HCT116 (cell line): ENCODE measurements at regions not wholly inside any gene's neighbourhood (a gene's known extent, or its start where the extent isn't known, plus 50 kb on each side); places are given as distances from the start of the nearest gene placed in this dataset.

Source experiments
- ATAC-seq: fragments of 200-7000 bp; cut with Tn5 transposase; 2 replicates; pipeline ENCODE4 v1.9.1; 2020; ENCODE audit warnings: mild to moderate bottlenecking, moderate library complexity
- BruUV-seq: library from RNA; stranded (reverse); fragments of 400-500 nt; replicated peaks from 2 replicates; lab custom pipeline; 2021; lab: Mats Ljungman, UMichigan
- CTCF ChIA-PET: fragments of 300-600 bp; sonication (Branson Sonifier 250); formaldehyde crosslinking; loops from one replicate; lab custom pipeline; 2021; ENCODE audit warnings: antibody characterized with exemption; lab: Charles Lee
- POLR2A ChIA-PET: fragments of 300-600, 350-600 bp; sonication (Branson Sonifier 250); formaldehyde crosslinking; loops from one replicate; lab custom pipeline; 2021; ENCODE audit warnings: antibody characterized with exemption; lab: Charles Lee
- RAD21 ChIA-PET, 2 experiments: fragments of 300-600 bp; sonication (Branson Sonifier 250); formaldehyde crosslinking; loops; one replicate each; lab custom pipeline; 2023; ENCODE audit warnings: low total read pairs in 2 of 2; ENCODE audit not compliant: uncharacterized antibody in 2 of 2, unreplicated experiment in 2 of 2, low non-redundant PET in 1 of 2; lab: Charles Lee
- DNase-seq: peaks from one replicate; pipeline ENCODE4 v3.0.0-alpha.2; 2010; ENCODE audit warnings: low read depth, low spot score
- H2AFZ ChIP-seq: fragments of 200-600 bp; shearing (Covaris generic), sonication (generic); 2 replicates; pipeline ENCODE4 v1.6.1; 2017; ENCODE audit warnings: low read depth, mixed run types, mixed read lengths, antibody characterized with exemption, low read length; ENCODE audit not compliant: poor library complexity, severe bottlenecking
- H3K27ac ChIP-seq: 2 replicates; pipeline ENCODE4 v1.5.1; 2012; ENCODE audit warnings: low read depth, low read length
- H3K27me3 ChIP-seq: fragments of 200-600 bp; sonication (generic); 2 replicates; pipeline ENCODE4 v1.6.1; 2016; ENCODE audit warnings: mixed run types, low read length, mixed read lengths; ENCODE audit not compliant: insufficient read depth
- H3K36me3 ChIP-seq, 2 experiments: fragments of 200-500 bp in 1 of 2; fragments of 200-600 bp in 1 of 2; sonication (Bioruptor generic) in 1 of 2; sonication (generic) in 1 of 2; 2 replicates each; pipeline versions ENCODE4 v1.5.1 to v1.6.1; 2014 to 2016; ENCODE audit warnings: low read length in 2 of 2, inconsistent platforms in 1 of 2, mixed read lengths in 1 of 2, mixed run types in 1 of 2; ENCODE audit not compliant: insufficient read depth in 2 of 2, control insufficient read depth in 1 of 2
- H3K4me1 ChIP-seq, 2 experiments: fragments of 200-600 bp in 1 of 2; sonication (generic) in 1 of 2; 2 replicates each; pipeline versions ENCODE4 v1.5.1 to v1.6.1; 2012 to 2017; ENCODE audit warnings: low read length in 2 of 2, inconsistent platforms in 1 of 2, mild to moderate bottlenecking in 1 of 2, mixed read lengths in 1 of 2, mixed run types in 1 of 2, moderate library complexity in 1 of 2; ENCODE audit not compliant: insufficient read depth in 2 of 2, control insufficient read depth in 1 of 2
- H3K4me2 ChIP-seq: fragments of 200-600 bp; sonication (generic); 2 replicates; pipeline ENCODE4 v1.6.1; 2017; ENCODE audit warnings: mixed run types, low read length, mixed read lengths
- H3K4me3 ChIP-seq, 2 experiments: fragments of 200-600 bp in 1 of 2; sonication (generic) in 1 of 2; replicated peaks in 1 of 2; 2 replicates each; pipeline ENCODE4 v1.5.1; 2011 to 2016; ENCODE audit warnings: low read length in 2 of 2, control low read depth in 1 of 2, low read depth in 1 of 2, mild to moderate bottlenecking in 1 of 2, mixed read lengths in 1 of 2, mixed run types in 1 of 2
- H3K79me2 ChIP-seq: fragments of 200-600 bp; sonication (generic); 2 replicates; pipeline ENCODE4 v1.6.1; 2017; ENCODE audit warnings: mild to moderate bottlenecking, mixed run types, low read length, moderate library complexity, mixed read lengths; ENCODE audit not compliant: insufficient read depth
- H3K9ac ChIP-seq: fragments of 200-600 bp; sonication (generic); 2 replicates; pipeline ENCODE4 v1.6.1; 2016; ENCODE audit warnings: low read length, mixed read lengths
- H3K9me2 ChIP-seq: fragments of 200-600 bp; sonication (generic), shearing (Covaris generic); 2 replicates; pipeline ENCODE4 v1.6.1; 2017; ENCODE audit warnings: mixed run types, mild to moderate bottlenecking, moderate library complexity; ENCODE audit not compliant: insufficient read depth
- H3K9me3 ChIP-seq, 2 experiments: fragments of 200-500 bp in 1 of 2; fragments of 200-600 bp in 1 of 2; sonication (Bioruptor generic) in 1 of 2; sonication (generic) in 1 of 2; 2 replicates each; pipeline ENCODE4 v1.6.1; 2014 to 2017; ENCODE audit warnings: low read length in 2 of 2, mixed read lengths in 2 of 2, inconsistent platforms in 1 of 2, low read depth in 1 of 2, mild to moderate bottlenecking in 1 of 2, mixed run types in 1 of 2, moderate library complexity in 1 of 2; ENCODE audit not compliant: control insufficient read depth in 1 of 2, insufficient read depth in 1 of 2
- H4K20me1 ChIP-seq: fragments of 200-600 bp; sonication (generic), shearing (Covaris generic); 2 replicates; pipeline ENCODE4 v1.6.1; 2017; ENCODE audit warnings: mixed run types, mild to moderate bottlenecking, moderate library complexity; ENCODE audit not compliant: insufficient read depth
- EGR1 ChIP-seq: IDR thresholded peaks from 2 replicates; pipeline ENCODE4 v1.6.1; 2012; ENCODE audit warnings: low read depth
- EZH2 ChIP-seq: fragments of 200-600 bp; sonication (generic); IDR thresholded peaks from 2 replicates; pipeline ENCODE4 v1.6.1; 2017; ENCODE audit warnings: antibody characterized with exemption, mixed run types
- FOSL1 ChIP-seq: IDR thresholded peaks from 2 replicates; pipeline ENCODE4 v1.6.1; 2012; ENCODE audit warnings: low read depth
- JUND ChIP-seq: IDR thresholded peaks from 2 replicates; pipeline ENCODE4 v1.6.1; 2012
- RAD21 ChIP-seq: IDR thresholded peaks from 2 replicates; pipeline ENCODE4 v1.6.1; 2012; ENCODE audit warnings: low read depth, mild to moderate bottlenecking
- REST ChIP-seq: IDR thresholded peaks from 2 replicates; pipeline ENCODE4 v1.6.1; 2012; ENCODE audit warnings: low read depth
- SIN3A ChIP-seq: IDR thresholded peaks from 2 replicates; pipeline ENCODE4 v1.6.1; 2012; ENCODE audit warnings: low read depth
- YY1 ChIP-seq: IDR thresholded peaks from 2 replicates; pipeline ENCODE4 v1.6.1; 2011; ENCODE audit warnings: low read length, low read depth, moderate library complexity, mild to moderate bottlenecking; ENCODE audit not compliant: insufficient replicate concordance; ENCODE audit errors: extremely low read depth
- ZFX ChIP-seq: fragments of 450-650 bp; IDR thresholded peaks from 2 replicates; pipeline ENCODE4 v1.6.1; 2017
- intact Hi-C: fragments of 100-400 bp; cut with micrococcal nuclease; formaldehyde crosslinking; loops from 2 replicates; pipeline ENCODE4 v1.10.0; 2022
- TF ChIP-seq, protein P1 (sequence below), 3 experiments: fragments of 200-600 bp in 1 of 3; sonication (generic) in 1 of 3; IDR thresholded peaks in 2 of 3; conservative IDR thresholded peaks in 1 of 3; 2 replicates each; pipeline ENCODE4 v1.5.1; 2012 to 2017; ENCODE audit warnings: low read depth in 2 of 3, low read length in 2 of 3, antibody characterized with exemption in 1 of 3, borderline replicate concordance in 1 of 3, control low read depth in 1 of 3, mild to moderate bottlenecking in 1 of 3, mixed read lengths in 1 of 3, mixed run types in 1 of 3, moderate library complexity in 1 of 3; ENCODE audit not compliant: insufficient read depth in 1 of 3
- TF ChIP-seq, protein P2 (sequence below): IDR thresholded peaks from 2 replicates; pipeline ENCODE4 v1.6.1; 2011; ENCODE audit warnings: mild to moderate bottlenecking, low read length, moderate library complexity; ENCODE audit not compliant: insufficient replicate concordance; ENCODE audit errors: extremely low read depth

DNA sequence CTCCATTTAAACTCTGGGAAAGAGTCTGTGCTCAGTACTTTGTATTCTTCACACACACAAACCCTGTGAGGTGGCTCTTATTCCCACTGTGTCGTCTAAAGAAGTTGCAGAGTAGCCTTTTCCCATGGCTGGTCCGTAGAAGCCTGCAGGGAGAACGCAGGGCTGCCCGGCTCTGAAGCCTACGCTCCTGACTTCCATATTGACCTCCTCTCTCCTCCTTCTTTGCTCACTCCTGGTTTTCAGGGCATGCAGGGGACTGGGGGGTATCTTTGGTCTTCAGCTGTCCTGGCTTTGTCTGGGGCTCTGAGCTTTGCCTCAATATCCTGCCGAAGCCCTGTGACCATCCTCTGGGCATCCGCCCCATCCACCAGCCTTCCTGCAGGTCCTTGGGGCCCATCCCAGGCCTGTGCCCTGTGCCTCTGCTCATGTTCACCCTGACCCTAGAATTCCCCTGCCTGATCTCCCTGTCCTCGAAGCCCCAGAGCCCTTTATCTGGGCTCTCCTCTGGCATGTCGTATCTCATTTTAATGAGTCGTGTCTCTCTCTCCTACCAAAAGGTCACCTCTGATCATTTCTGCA, 83.8 kb upstream of the FSTL4 start:
- H3K27ac ChIP-seq = no peak overlapping the region
- H3K4me1 ChIP-seq = no peaks in the 10 kb centered on the region
- CTCF ChIA-PET = no interaction called here
- no TSS peak for BruUV-seq
- H3K4me3 ChIP-seq = no peak overlapping the region
- H3K9me3 ChIP-seq = no peaks in the 10 kb centered on the region
- H3K4me2 ChIP-seq = no peak overlapping the region
- no peaks in the 10 kb centered on the region for H4K20me1 ChIP-seq
- POLR2A ChIA-PET = no interaction called here
- no peak for ATAC-seq
- no peaks in the 10 kb centered on the region for H3K79me2 ChIP-seq
- TF ChIP-seq EZH2 (no peak), JUND (no peak), REST (no peak), EGR1 (no peak)
- RAD21 ChIA-PET = no interaction called here
- H3K9me2 ChIP-seq = no peaks in the 10 kb centered on the region
- no peak overlapping the region for H2AFZ ChIP-seq
- intact Hi-C loops = no loop called here
- no peaks in the 10 kb centered on the region for H3K36me3 ChIP-seq
- H3K9ac ChIP-seq = no peak overlapping the region
- no peak for DNase-seq
- peaks cover 26% of the 10 kb centered on the region for H3K27me3 ChIP-seq

GRCh38 chr5:133694181-133694831, 82.0 kb upstream of the FSTL4 start:
- CTCF ChIA-PET = no interaction called here
- ATAC-seq = no peak
- POLR2A ChIA-PET = no interaction called here
- TF ChIP-seq, protein P1, sequence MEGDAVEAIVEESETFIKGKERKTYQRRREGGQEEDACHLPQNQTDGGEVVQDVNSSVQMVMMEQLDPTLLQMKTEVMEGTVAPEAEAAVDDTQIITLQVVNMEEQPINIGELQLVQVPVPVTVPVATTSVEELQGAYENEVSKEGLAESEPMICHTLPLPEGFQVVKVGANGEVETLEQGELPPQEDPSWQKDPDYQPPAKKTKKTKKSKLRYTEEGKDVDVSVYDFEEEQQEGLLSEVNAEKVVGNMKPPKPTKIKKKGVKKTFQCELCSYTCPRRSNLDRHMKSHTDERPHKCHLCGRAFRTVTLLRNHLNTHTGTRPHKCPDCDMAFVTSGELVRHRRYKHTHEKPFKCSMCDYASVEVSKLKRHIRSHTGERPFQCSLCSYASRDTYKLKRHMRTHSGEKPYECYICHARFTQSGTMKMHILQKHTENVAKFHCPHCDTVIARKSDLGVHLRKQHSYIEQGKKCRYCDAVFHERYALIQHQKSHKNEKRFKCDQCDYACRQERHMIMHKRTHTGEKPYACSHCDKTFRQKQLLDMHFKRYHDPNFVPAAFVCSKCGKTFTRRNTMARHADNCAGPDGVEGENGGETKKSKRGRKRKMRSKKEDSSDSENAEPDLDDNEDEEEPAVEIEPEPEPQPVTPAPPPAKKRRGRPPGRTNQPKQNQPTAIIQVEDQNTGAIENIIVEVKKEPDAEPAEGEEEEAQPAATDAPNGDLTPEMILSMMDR (IDR thresholded peaks at IDR 0.05 in 2 of 3, conservative IDR thresholded peaks at IDR 0.05 in 1 of 3; ENCODE audit: borderline replicate concordance in 1 of 3, insufficient read depth in 1 of 3, low read depth in 2 of 3, low read length in 2 of 3) = no peak
- TF ChIP-seq FOSL1 (no peak), SIN3A (no peak), EGR1 (no peak), RAD21 (no peak), ZFX (no peak), EZH2 (no peak), YY1 (no peak)
- TF ChIP-seq, protein P2, sequence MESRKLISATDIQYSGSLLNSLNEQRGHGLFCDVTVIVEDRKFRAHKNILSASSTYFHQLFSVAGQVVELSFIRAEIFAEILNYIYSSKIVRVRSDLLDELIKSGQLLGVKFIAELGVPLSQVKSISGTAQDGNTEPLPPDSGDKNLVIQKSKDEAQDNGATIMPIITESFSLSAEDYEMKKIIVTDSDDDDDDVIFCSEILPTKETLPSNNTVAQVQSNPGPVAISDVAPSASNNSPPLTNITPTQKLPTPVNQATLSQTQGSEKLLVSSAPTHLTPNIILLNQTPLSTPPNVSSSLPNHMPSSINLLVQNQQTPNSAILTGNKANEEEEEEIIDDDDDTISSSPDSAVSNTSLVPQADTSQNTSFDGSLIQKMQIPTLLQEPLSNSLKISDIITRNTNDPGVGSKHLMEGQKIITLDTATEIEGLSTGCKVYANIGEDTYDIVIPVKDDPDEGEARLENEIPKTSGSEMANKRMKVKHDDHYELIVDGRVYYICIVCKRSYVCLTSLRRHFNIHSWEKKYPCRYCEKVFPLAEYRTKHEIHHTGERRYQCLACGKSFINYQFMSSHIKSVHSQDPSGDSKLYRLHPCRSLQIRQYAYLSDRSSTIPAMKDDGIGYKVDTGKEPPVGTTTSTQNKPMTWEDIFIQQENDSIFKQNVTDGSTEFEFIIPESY = no peak

More at GRCh38 chr5:133694181-133694831, 82.0 kb upstream of the FSTL4 start:
- Histone ChIP-seq H3K9me3 (no peaks in the 10 kb centered on the region), H3K4me1 (no peaks in the 10 kb centered on the region), H3K4me2 (no peak overlapping the region), H3K79me2 (no peaks in the 10 kb centered on the region), H3K36me3 (no peaks in the 10 kb centered on the region), H3K9me2 (no peaks in the 10 kb centered on the region), H3K27ac (no peak overlapping the region), H3K4me3 (no peak overlapping the region), H3K27me3 (peaks cover 43% of the 10 kb centered on the region), H2AFZ (no peak overlapping the region), H3K9ac (no peak overlapping the region), H4K20me1 (no peaks in the 10 kb centered on the region)
- intact Hi-C loops = no loop called here
- no TSS peak for BruUV-seq
- RAD21 ChIA-PET = no interaction called here
- DNase-seq = no peak
